NCI-H1436 (cell line): ENCODE measurements at regions not wholly inside any gene's neighbourhood (a gene's known extent, or its start where the extent isn't known, plus 50 kb on each side); places are given as distances from the start of the nearest gene placed in this dataset.

Experiments used
- DNase-seq: peaks from one replicate; lab custom pipeline; 2025; lab: John Stamatoyannopoulos, UW

- no peak for DNase-seq
Observed at GRCh38 chr13:40480012-40480914, 186.2 kb downstream of the FOXO1 start.

GRCh38 chr13:40480915-40481516 is 185.4 kb downstream of the FOXO1 start:
- DNase-seq, result no peak

GRCh38 chr13:40483601-40484000 is 182.8 kb downstream of the FOXO1 start:
- no peak for DNase-seq

- DNase-seq, result no peak
Observed at GRCh38 chr13:40484101-40484800, 182.2 kb downstream of the FOXO1 start.

- DNase-seq, result no peak
Observed at GRCh38 chr13:40484974-40485373, 181.5 kb downstream of the FOXO1 start.

GRCh38 chr13:40485611-40486517 is 180.6 kb downstream of the FOXO1 start:
- DNase-seq, result no peak

- no peak for DNase-seq
Observed at GRCh38 chr13:40486518-40487163, 179.8 kb downstream of the FOXO1 start.

GRCh38 chr13:40488869-40489391 is 177.5 kb downstream of the FOXO1 start:
- no peak for DNase-seq

GRCh38 chr13:40490086-40490758 is 176.2 kb downstream of the FOXO1 start:
- peak; percentile 33 for DNase-seq

GRCh38 chr13:40492511-40492910 is 173.9 kb downstream of the FOXO1 start:
- DNase-seq, result no peak

GRCh38 chr13:40494513-40494912 is 171.9 kb downstream of the FOXO1 start:
- DNase-seq, result no peak

GRCh38 chr13:40494946-40495620 is 171.4 kb downstream of the FOXO1 start:
- no peak for DNase-seq

- no peak for DNase-seq
Observed at GRCh38 chr13:40495621-40496001, 170.8 kb downstream of the FOXO1 start.

- no peak for DNase-seq
Observed at GRCh38 chr13:40496035-40496810, 170.2 kb downstream of the FOXO1 start.

GRCh38 chr13:40498461-40498860 is 168.0 kb downstream of the FOXO1 start:
- DNase-seq, result no peak

GRCh38 chr13:40502236-40502635 is 164.2 kb downstream of the FOXO1 start:
- DNase-seq, result no peak

- DNase-seq, result no peak
Observed at GRCh38 chr13:40503011-40503410, 163.4 kb downstream of the FOXO1 start.

GRCh38 chr13:40503966-40504591 is 162.4 kb downstream of the FOXO1 start:
- no peak for DNase-seq

- DNase-seq, result no peak
Observed at GRCh38 chr13:40504641-40505040, 161.8 kb downstream of the FOXO1 start.
